ENCODE measurements at regions not wholly inside any gene's neighbourhood (a gene's known extent, or its start where the extent isn't known, plus 50 kb on each side); places are given as distances from the start of the nearest gene placed in this dataset.

- Histone ChIP-seq H3K4me1 (ENCODE audit: insufficient read depth, low read length) (no peaks in the 10 kb centered on the region), H3K23me2 (ENCODE audit: insufficient read length, low read depth, low read length, poor library complexity, severe bottlenecking) (no peaks in the 10 kb centered on the region), H3K14ac (ENCODE audit: insufficient read depth, low read length) (no peak overlapping the region), H2BK120ac (ENCODE audit: low read depth, low read length, poor library complexity, severe bottlenecking) (no peak overlapping the region), H3K56ac (ENCODE audit: insufficient read length, low read depth, low read length) (no peak overlapping the region), H3K79me1 (ENCODE audit: insufficient read depth, low read depth, low read length, poor library complexity, severe bottlenecking) (no peaks in the 10 kb centered on the region), H3K27me3 (ENCODE audit: insufficient read depth, low read length) (no peaks in the 10 kb centered on the region), H2AFZ (ENCODE audit: low read length) (no peak overlapping the region), H4K20me1 (ENCODE audit: control insufficient read depth, insufficient read depth, insufficient read length) (no peaks in the 10 kb centered on the region), H4K91ac (ENCODE audit: insufficient read length, low read depth, low read length) (no peak overlapping the region), H4K5ac (ENCODE audit: insufficient read length, low read depth, low read length) (no peak overlapping the region), H3K4ac (ENCODE audit: low read depth, low read length) (no peak overlapping the region), H4K8ac (replicated peaks; ENCODE audit: insufficient read length, low read depth, low read length) (no peak overlapping the region), H3K18ac (ENCODE audit: insufficient read length, low read depth, low read length) (no peak overlapping the region), H2BK5ac (ENCODE audit: insufficient read length, low read length) (no peak overlapping the region), H3K4me2 (ENCODE audit: insufficient read depth, insufficient read length, low read length) (no peak overlapping the region), H3K23ac (ENCODE audit: insufficient read length, low read depth, low read length) (no peak overlapping the region), H3K79me2 (ENCODE audit: insufficient read depth, low read length) (no peaks in the 10 kb centered on the region), H2BK12ac (ENCODE audit: insufficient read length, low read depth, low read length) (no peak overlapping the region), H3K9ac (ENCODE audit: extremely low read depth, insufficient read length, low read length) (no peak overlapping the region), H2AK5ac (ENCODE audit: insufficient read length, low read length) (no peak overlapping the region), H2BK20ac (ENCODE audit: low read depth, low read length, poor library complexity, severe bottlenecking) (no peak overlapping the region), H3K27ac (ENCODE audit: insufficient read length, low read depth, low read length) (no peak overlapping the region), H3K9me3 (ENCODE audit: control insufficient read depth, low read depth, low read length) (no peaks in the 10 kb centered on the region), H2BK15ac (ENCODE audit: low read depth, low read length) (no peak overlapping the region), H3T11ph (ENCODE audit: low read length) (no peak overlapping the region)
- WGBS (ENCODE audit: extremely low coverage, insufficient read length, low lambda C conversion rate), result no CpG with 5 or more reads among the region's 3 CpGs
- Mint-ChIP-seq H3K4me1 (no peaks in the 10 kb centered on the region), H3K36me3 (ENCODE audit: insufficient read depth in 1 of 3, low read depth in 3 of 3) (no peaks in the 10 kb centered on the region), H3K4me3 (no peak overlapping the region), H3K27me3 (ENCODE audit: low read depth) (no peaks in the 10 kb centered on the region), H3K9me3 (no peaks in the 10 kb centered on the region; a peak in 1 of 5 replicates), H3K27ac (no peak overlapping the region)
- DNase-seq, result no peak
- TF ChIP-seq CTCF (conservative IDR thresholded peaks at IDR 0.05), result no peak
Measured at GRCh38 chr4:35925806-35926205, 318.5 kb downstream of the ARAP2 start.

Measured in H9 (cell line).